Activated naive CD4-positive, alpha-beta T cell treated with anti-CD3 and anti-CD28 coated beads for 36 hours (primary cell): ENCODE measurements at regions not wholly inside any gene's neighbourhood (a gene's known extent, or its start where the extent isn't known, plus 50 kb on each side); places are given as distances from the start of the nearest gene placed in this dataset.

Source experiments
- CTCF ChIA-PET: fragments of 350-600 bp; sonication (Branson Sonifier 250); formaldehyde crosslinking; loops from one replicate; lab custom pipeline; 2021; ENCODE audit warnings: antibody characterized with exemption; lab: Charles Lee
- DNase-seq: peaks from one replicate; pipeline ENCODE4 v3.0.0-alpha.2; 2020
- H3K27ac Mint-ChIP-seq: one replicate; pipeline ENCODE4 v1.8.0; 2021; ENCODE audit warnings: mild to moderate bottlenecking, mixed read lengths
- H3K27me3 Mint-ChIP-seq: one replicate; pipeline ENCODE4 v1.8.0; 2021; ENCODE audit warnings: low read depth, mixed read lengths
- H3K36me3 Mint-ChIP-seq: one replicate; pipeline ENCODE4 v1.8.0; 2021; ENCODE audit warnings: low read depth, mixed read lengths
- H3K4me1 Mint-ChIP-seq: one replicate; pipeline ENCODE4 v1.8.0; 2021; ENCODE audit warnings: low read depth, mixed read lengths
- H3K4me3 Mint-ChIP-seq: one replicate; pipeline ENCODE4 v1.8.0; 2021; ENCODE audit warnings: mild to moderate bottlenecking, moderate library complexity, mixed read lengths
- H3K9me3 Mint-ChIP-seq: one replicate; pipeline ENCODE4 v1.8.0; 2021; ENCODE audit warnings: mixed read lengths
- intact Hi-C: fragments of 100-400 bp; cut with micrococcal nuclease; formaldehyde crosslinking; loops from one replicate; pipeline ENCODE4 v1.15.1; 2023

DNA sequence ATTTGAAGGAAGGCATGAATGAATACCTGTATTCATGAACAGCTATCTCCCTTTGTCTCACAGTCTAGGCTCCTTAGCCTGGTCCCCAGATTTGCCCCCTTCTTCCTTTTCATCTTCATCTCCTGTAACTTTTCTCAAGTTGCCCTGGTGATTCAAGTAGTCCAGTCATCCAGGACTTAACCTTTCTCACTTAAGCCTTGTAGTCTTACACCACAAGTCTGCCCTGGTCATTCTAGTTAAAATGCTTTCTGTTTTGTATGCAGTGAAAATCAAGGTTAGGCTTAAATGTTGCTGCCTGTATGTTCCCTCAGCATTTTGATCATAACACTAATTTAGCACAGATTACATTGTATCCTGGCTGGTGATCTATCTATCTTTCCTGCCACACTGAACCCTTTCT, 58.5 kb upstream of the SLC7A11 start:
- no peaks in the 10 kb centered on the region for H3K36me3 Mint-ChIP-seq
- DNase-seq, result no peak
- CTCF ChIA-PET, result no interaction called here

DNA sequence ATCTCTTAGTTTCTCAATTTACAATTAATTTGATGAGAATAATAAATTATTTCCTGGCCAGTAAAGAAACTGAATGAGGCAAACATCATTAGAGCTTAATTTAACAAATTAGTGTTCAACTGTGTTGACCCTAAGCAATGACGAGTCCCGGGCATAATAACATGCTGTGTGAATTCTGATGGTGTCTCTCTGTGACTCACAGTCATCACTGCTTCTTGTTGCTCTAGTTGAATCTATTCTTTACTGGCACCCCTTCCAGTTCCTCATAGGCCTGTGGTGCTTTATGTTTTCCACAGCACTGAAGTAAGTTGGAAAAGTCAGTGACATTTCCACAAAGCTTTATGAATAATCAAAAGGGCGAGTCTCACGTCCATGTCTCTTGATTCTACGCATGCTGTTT, 57.7 kb upstream of the SLC7A11 start:
- CTCF ChIA-PET, result no interaction called here
- no peak for DNase-seq
- no peak overlapping the region for H3K4me3 Mint-ChIP-seq
- no peaks in the 10 kb centered on the region for H3K27me3 Mint-ChIP-seq
- no peak overlapping the region for H3K27ac Mint-ChIP-seq
- no peaks in the 10 kb centered on the region for H3K36me3 Mint-ChIP-seq
- no peaks in the 10 kb centered on the region for H3K9me3 Mint-ChIP-seq
- H3K4me1 Mint-ChIP-seq, result no peaks in the 10 kb centered on the region
- intact Hi-C loops, result no loop called here

More for the DNA sequence above, 58.5 kb upstream of the SLC7A11 start:
- Mint-ChIP-seq H3K27me3 (no peaks in the 10 kb centered on the region), H3K27ac (no peak overlapping the region), H3K4me3 (no peak overlapping the region), H3K4me1 (no peaks in the 10 kb centered on the region), H3K9me3 (no peaks in the 10 kb centered on the region)
- intact Hi-C loops, result no loop called here

DNA sequence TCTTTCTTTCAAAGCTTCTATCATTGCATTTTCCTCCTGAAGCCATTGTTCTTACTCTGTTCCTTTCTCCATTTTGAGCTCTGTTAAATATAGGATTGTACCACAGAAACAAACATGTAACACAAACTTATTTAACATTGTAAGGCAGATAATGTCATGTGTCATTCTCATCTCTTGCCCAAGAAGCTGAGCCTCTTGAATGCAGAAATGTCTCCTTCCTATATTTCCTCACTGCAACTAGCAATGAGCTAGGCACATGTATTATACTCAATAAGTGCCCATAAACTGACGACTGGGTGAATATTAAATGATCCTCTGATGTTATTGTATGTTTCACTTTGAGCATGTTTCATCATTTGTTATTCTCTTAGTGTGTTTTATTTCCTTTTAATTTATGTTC, 56.7 kb upstream of the SLC7A11 start:
- Mint-ChIP-seq H3K27ac (no peak overlapping the region), H3K27me3 (no peaks in the 10 kb centered on the region), H3K9me3 (no peaks in the 10 kb centered on the region), H3K4me1 (no peaks in the 10 kb centered on the region), H3K36me3 (no peaks in the 10 kb centered on the region), H3K4me3 (no peak overlapping the region)
- DNase-seq, result no peak
- CTCF ChIA-PET, result interaction anchor here (0.5 kb wide), 1 partner anchor 17 kb away, joined by 3 read pairs; no protein-coding TSS in a partner anchor
- intact Hi-C loops, result no loop called here

DNA sequence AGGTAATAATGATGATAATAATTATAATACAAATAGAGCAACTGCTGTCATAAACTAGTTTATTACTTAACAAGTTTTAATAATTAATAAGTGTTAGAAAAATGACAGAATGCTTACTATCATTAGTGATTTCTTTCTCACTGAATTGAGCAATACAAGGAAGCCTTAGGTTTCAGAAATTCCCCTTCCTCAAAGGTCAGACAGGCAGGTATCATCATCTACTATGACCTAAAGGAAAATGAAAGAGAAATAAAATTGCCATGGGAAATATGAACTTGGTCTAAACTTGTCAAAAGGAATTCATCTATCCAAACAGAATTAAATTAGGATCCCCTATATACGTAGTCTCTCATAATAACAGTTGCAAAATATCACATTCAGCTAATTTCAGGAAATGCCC, 56.3 kb upstream of the SLC7A11 start:
- Mint-ChIP-seq H3K9me3 (no peaks in the 10 kb centered on the region), H3K36me3 (no peaks in the 10 kb centered on the region), H3K27ac (no peak overlapping the region), H3K4me1 (no peaks in the 10 kb centered on the region), H3K4me3 (no peak overlapping the region), H3K27me3 (peaks cover 2% of the 10 kb centered on the region)
- intact Hi-C loops, result no loop called here
- DNase-seq, result no peak
- CTCF ChIA-PET, result no interaction called here

DNA sequence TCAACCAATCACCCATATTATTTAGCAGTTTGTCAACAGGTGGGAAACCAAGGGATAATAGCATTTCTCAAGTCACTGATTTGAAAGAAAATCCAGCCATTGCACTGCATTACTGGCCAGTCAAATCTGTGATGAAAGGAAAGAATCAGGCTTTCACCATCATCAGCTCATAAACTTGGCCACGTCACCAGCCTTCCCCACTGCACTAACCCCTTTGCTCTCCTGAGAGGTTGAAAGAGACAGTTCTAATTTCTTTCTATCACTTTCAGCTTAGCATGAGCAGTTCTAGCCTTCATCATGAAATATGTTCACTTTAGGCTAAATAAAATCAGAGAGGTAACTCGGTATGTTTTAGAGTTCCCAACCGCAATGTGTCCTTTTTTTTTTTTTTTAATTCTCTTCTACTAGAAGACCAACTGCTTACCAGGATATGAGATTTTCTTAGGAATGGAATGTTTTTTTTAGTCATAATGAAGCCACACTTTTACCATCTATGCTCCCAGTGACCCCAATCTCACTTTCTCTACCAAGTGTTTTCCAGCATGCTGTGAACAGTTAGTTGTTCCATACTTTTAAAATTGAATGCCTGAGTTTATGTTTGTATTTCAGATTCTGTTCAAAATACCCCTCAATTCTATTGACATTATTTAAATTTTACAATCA, 55.7 kb upstream of the SLC7A11 start:
- H3K9me3 Mint-ChIP-seq, result no peaks in the 10 kb centered on the region
- no peaks in the 10 kb centered on the region for H3K4me1 Mint-ChIP-seq
- CTCF ChIA-PET, result no interaction called here
- H3K36me3 Mint-ChIP-seq, result no peaks in the 10 kb centered on the region
- H3K27me3 Mint-ChIP-seq, result peaks cover 2% of the 10 kb centered on the region
- no peak overlapping the region for H3K4me3 Mint-ChIP-seq
- no peak overlapping the region for H3K27ac Mint-ChIP-seq
- intact Hi-C loops, result no loop called here
- DNase-seq, result no peak

DNA sequence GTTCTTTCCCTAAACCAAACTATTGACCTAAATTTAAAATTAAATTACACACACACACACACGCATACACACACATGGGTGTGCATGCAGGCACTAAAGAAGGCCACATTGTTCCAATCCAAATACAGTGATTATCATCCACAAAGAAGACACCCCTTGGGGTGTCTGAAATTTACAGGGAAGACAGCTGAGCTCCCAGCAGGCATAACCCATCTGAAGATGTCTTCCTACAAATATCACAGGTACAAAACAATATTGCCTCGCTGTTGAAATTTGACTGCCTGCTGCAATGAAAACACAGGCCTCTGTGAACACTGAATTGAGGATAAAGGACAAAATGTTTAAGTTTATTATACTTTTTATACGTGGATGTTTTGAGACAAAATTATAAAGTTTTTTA, 50.2 kb upstream of the SLC7A11 start:
- H3K4me3 Mint-ChIP-seq, result no peak overlapping the region
- CTCF ChIA-PET, result no interaction called here
- no peaks in the 10 kb centered on the region for H3K4me1 Mint-ChIP-seq
- H3K36me3 Mint-ChIP-seq, result no peaks in the 10 kb centered on the region
- no peak for DNase-seq
- no peaks in the 10 kb centered on the region for H3K9me3 Mint-ChIP-seq
- H3K27me3 Mint-ChIP-seq, result peaks cover 2% of the 10 kb centered on the region
- no peak overlapping the region for H3K27ac Mint-ChIP-seq
- intact Hi-C loops, result no loop called here
